ENCODE measurements at regions not wholly inside any gene's neighbourhood (a gene's known extent, or its start where the extent isn't known, plus 50 kb on each side); places are given as distances from the start of the nearest gene placed in this dataset.
A peak's percentile ranks its signal among the peaks of the same experiment; 100 is the strongest.
"Not testable (repeated sequence)": the region's sequence is repeated elsewhere in the genome, so short reads cannot be mapped to it uniquely, and the experiment has no call there.

- DNase-seq (no peak), ATAC-seq (no peak)
- Histone ChIP-seq H3K4me1 (no peaks in the 10 kb centered on the region), H3K4me3 (no peak overlapping the region), H3K9me3 (peaks cover 0 to 15% (median 0%) of the 10 kb centered on the region in 11 donors), H3K27ac (no peak overlapping the region), H3K27me3 (no peaks in the 10 kb centered on the region), H3K36me3 (no peaks in the 10 kb centered on the region)
- intact Hi-C loops (cut with DNase I), result no loop called here
- 58 to 64% methylated on average over 1 of the region's 1 CpG for WGBS, 2 donors
- no peak for TF ChIP-seq CTCF (IDR thresholded peaks at IDR 0.05)
Observed at GRCh38 chr13:84088996-84089395, 206.7 kb upstream of the SLITRK1 start.

DNA sequence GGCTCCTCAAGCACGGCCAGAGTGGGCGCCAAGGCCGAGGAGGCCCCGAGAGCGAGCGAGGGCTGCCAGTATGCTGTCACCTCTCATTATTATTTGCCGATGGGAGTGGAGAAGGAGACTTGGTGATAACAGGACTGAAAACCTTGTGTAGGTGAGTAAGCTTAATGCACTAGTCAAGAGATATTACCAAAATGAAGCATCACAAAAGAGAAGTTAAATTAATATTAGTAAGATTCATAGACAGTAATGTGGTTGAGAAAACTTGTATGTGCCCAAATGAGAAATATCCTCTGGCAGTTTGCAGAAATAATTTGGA lies 204.5 kb upstream of the SLITRK1 start:
- TF ChIP-seq CTCF (IDR thresholded peaks at IDR 0.05), result no peak
- Histone ChIP-seq H3K27ac (no peak overlapping the region), H3K4me3 (no peak overlapping the region), H3K36me3 (no peaks in the 10 kb centered on the region), H3K9me3 (peaks cover 0 to 15% (median 0%) of the 10 kb centered on the region in 11 donors), H3K27me3 (no peaks in the 10 kb centered on the region), H3K4me1 (no peaks in the 10 kb centered on the region)
- no peak for ATAC-seq
- intact Hi-C loops (cut with DNase I), result no loop called here
- no peak for DNase-seq
- WGBS, 2 donors, result 78 to 90% methylated on average over 7 of the region's 7 CpGs

DNA sequence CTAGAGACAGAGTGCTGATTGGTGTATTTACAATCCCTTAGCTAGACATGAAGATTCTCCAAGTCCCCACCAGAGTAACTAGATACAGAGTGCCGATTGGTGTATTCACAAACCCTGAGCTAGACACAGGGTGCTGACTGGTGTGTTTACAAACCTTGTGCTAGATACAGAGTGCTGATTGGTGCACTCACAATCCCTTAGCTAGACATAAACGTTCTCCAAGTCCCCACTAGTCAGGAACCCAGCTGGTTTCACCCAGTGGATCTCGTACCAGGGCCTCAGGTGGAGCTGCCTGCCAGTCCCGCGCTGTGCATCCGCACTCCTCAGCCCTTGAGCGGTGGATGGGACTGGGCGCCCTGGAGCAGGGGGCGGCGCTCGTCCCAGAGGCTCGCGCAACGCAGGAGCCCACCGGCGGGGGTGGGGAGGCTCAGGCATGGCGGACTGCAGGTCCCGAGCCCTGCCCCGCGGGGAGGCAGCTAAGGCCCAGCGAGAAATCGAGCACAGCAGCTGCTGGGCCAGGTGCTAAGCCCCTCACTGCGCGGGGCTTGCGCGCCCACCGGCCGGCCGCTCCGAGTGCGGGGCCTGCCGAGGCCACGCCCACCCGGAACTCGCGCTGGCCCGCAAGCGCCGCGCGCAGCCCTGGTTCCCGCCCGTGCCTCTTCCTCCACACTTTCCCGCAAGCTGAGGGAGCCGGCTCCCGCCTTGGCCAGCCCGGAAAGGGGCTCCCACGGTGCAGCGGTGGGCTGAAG lies 204.0 kb upstream of the SLITRK1 start:
- DNase-seq; H3K4me1 ChIP-seq; intact Hi-C loops (cut with DNase I); ATAC-seq; H3K36me3 ChIP-seq; H3K27me3 ChIP-seq; H3K27ac ChIP-seq: not testable (repeated sequence)
- Histone ChIP-seq H3K9me3 (peaks cover 0 to 15% (median 0%) of the 10 kb centered on the region in 11 donors), H3K4me3 (peak overlapping the region in 1 of 10 donors; percentile 20)
- 69 to 80% methylated on average over 49 of the region's 49 CpGs for WGBS, 2 donors

- 70 to 80% methylated on average over 4 of the region's 4 CpGs for WGBS, 2 donors
- Histone ChIP-seq H3K4me1 (no peaks in the 10 kb centered on the region), H3K36me3 (no peaks in the 10 kb centered on the region), H3K4me3 (no peak overlapping the region), H3K27ac (no peak overlapping the region), H3K9me3 (peaks cover 0 to 9% (median 0%) of the 10 kb centered on the region in 11 donors), H3K27me3 (no peaks in the 10 kb centered on the region)
- no peak for DNase-seq
- ATAC-seq, result no peak
- intact Hi-C loops (cut with DNase I), result no loop called here
- TF ChIP-seq CTCF (IDR thresholded peaks at IDR 0.05), result no peak
Observed at GRCh38 chr13:84082462-84082861, 200.2 kb upstream of the SLITRK1 start.

DNA sequence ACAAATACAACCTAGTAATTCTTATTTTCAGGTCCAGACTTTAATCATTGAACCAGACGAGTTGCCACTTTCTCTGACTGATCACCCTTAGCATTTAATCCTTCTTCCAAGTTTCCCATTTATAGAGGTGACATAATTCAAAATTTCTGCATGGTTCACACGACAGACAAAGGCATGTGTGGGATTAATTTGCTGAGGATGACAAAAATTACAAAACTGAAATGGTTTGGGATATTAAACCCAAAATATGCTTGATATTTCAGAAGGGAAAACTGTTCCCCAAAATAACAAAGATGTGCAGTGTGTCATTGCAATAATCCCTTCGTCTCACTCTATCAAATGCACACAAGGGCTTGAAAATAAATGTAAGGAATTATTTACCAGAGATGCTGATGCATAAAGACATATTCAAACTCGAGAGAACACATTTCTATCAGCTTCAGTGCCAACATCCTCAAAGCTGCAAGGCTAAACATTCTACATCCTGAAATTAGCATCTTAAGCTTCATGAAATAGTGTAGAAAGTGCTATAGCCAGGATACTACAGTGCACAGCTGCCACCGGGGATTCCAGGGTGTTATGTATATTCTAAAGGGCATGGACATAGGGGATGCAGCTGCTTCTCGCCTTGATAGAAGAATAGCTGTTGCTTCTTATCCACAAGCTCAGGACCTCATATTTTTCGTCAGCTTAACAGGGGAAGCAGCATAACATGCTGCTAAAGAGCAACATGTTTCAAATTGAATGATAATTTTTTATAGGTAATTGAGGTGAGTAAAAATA lies 198.7 kb upstream of the SLITRK1 start:
- 61 to 65% methylated on average over 7 of the region's 7 CpGs for WGBS, 2 donors
- intact Hi-C loops (cut with DNase I), result no loop called here

More for the DNA sequence above, 198.7 kb upstream of the SLITRK1 start:
- Histone ChIP-seq H3K4me3 (no peak overlapping the region), H3K27me3 (no peaks in the 10 kb centered on the region), H3K36me3 (no peaks in the 10 kb centered on the region), H3K4me1 (no peaks in the 10 kb centered on the region), H3K27ac (no peak overlapping the region), H3K9me3 (peaks cover 0 to 4% (median 0%) of the 10 kb centered on the region in 11 donors)
- DNase-seq, result no peak
- ATAC-seq, result no peak
- TF ChIP-seq CTCF (IDR thresholded peaks at IDR 0.05), result no peak
